HepG2 (cell line): ENCODE measurements at regions not wholly inside any gene's neighbourhood (a gene's known extent, or its start where the extent isn't known, plus 50 kb on each side); places are given as distances from the start of the nearest gene placed in this dataset.

Source experiments
- ATAC-seq: fragments of 200-7000 bp; cut with Tn5 transposase; 3 replicates; pipeline ENCODE4 v1.9.1; 2020; ENCODE audit warnings: mild to moderate bottlenecking, moderate library complexity
- BruUV-seq: library from RNA; stranded (reverse); fragments of 400-500 nt; replicated peaks from 2 replicates; lab custom pipeline; 2021; lab: Mats Ljungman, UMichigan
- CTCF ChIA-PET: fragments of 300-600 bp; formaldehyde crosslinking; extraction: SDS; loops from one replicate; lab custom pipeline; 2021; ENCODE audit warnings: low total read pairs, inconsistent platforms, low intra/inter-chr PET ratio; lab: Yijun Ruan, JAX
- POLR2A ChIA-PET: fragments of 350-600 bp; sonication (Branson Sonifier 250); formaldehyde crosslinking; loops from one replicate; lab custom pipeline; 2020; ENCODE audit warnings: antibody characterized with exemption, inconsistent platforms; lab: Yijun Ruan, JAX
- DNase-seq: peaks from one replicate; pipeline ENCODE4 v3.0.0-alpha.2; 2015; ENCODE audit warnings: low spot score
- FAIRE-seq: peaks from 3 replicates; lab custom pipeline; 2011; peaks lifted over from hg19 to GRCh38; lab: Jason Lieb, UNC
- H2AFZ ChIP-seq: one replicate; pipeline ENCODE4 v1.6.1; 2011; ENCODE audit warnings: low read length, inconsistent platforms
- H3K27ac ChIP-seq: fragments of 300-600 bp; 3 replicates; pipeline ENCODE4 v1.8.0; 2011; ENCODE audit warnings: mixed run types, mild to moderate bottlenecking, mixed read lengths, low read length, inconsistent platforms; ENCODE audit not compliant: insufficient read depth; ENCODE audit errors: extremely low read length
- H3K27me3 ChIP-seq, 2 experiments: fragments of 200-600 bp in 1 of 2; 2 replicates in 1 of 2; 3 replicates in 1 of 2; pipeline versions ENCODE4 v1.6.0 to v1.8.0; 2011; ENCODE audit warnings: low read length in 2 of 2, mild to moderate bottlenecking in 2 of 2, moderate library complexity in 2 of 2, inconsistent platforms in 1 of 2; ENCODE audit not compliant: insufficient read depth in 2 of 2, control insufficient read depth in 1 of 2
- H3K36me3 ChIP-seq, 2 experiments: fragments of 200-600 bp in 1 of 2; replicated peaks in 1 of 2; 2 replicates in 1 of 2; 3 replicates in 1 of 2; pipeline versions ENCODE4 v1.5.1 to v1.8.0; 2011; ENCODE audit warnings: low read length in 2 of 2, inconsistent platforms in 1 of 2; ENCODE audit not compliant: insufficient read depth in 2 of 2, control insufficient read depth in 1 of 2
- H3K4me1 ChIP-seq: 2 replicates; pipeline ENCODE4 v1.5.1; 2012; ENCODE audit warnings: low read length, inconsistent platforms; ENCODE audit not compliant: insufficient read depth
- H3K4me2 ChIP-seq: 2 replicates; pipeline ENCODE4 v1.6.0; 2011; ENCODE audit warnings: low read depth, low read length, inconsistent platforms
- H3K4me3 ChIP-seq, 3 experiments: fragments of 200-600 bp in 1 of 3; sonication (generic), shearing (Covaris generic) in 1 of 3; replicated peaks in 1 of 3; 2 replicates each; pipeline ENCODE4 v1.5.1; 2011 to 2016; ENCODE audit warnings: low read length in 3 of 3, inconsistent platforms in 2 of 3, low read depth in 2 of 3, mild to moderate bottlenecking in 2 of 3, control low read depth in 1 of 3, mixed read lengths in 1 of 3; ENCODE audit not compliant: insufficient read depth in 1 of 3
- H3K79me2 ChIP-seq: one replicate; pipeline ENCODE4 v1.6.1; 2011; ENCODE audit warnings: low read length, inconsistent platforms; ENCODE audit not compliant: insufficient read depth
- H3K9ac ChIP-seq: 2 replicates; pipeline ENCODE4 v1.6.0; 2011; ENCODE audit warnings: mild to moderate bottlenecking, low read depth, low read length, inconsistent platforms; ENCODE audit not compliant: insufficient read depth
- H3K9me3 ChIP-seq: 2 replicates; pipeline ENCODE4 v1.5.1; 2012; ENCODE audit warnings: mild to moderate bottlenecking, low read length
- H4K20me1 ChIP-seq: 2 replicates; pipeline ENCODE4 v1.6.0; 2011; ENCODE audit warnings: inconsistent platforms, mild to moderate bottlenecking, low read length, moderate library complexity; ENCODE audit not compliant: insufficient read depth
- HCFC1 ChIP-seq: fragments of 150-350 bp; IDR thresholded peaks from 2 replicates; pipeline ENCODE4 v1.6.1; 2014; ENCODE audit warnings: low read depth, low read length
- KLF11 ChIP-seq: IDR thresholded peaks from 2 replicates; pipeline ENCODE4 v1.6.1; 2016; ENCODE audit warnings: missing compliant biosample characterization
- KMT2B ChIP-seq: IDR thresholded peaks from 2 replicates; pipeline ENCODE4 v1.6.1; 2016; ENCODE audit warnings: missing genetic modification reagents, missing compliant biosample characterization
- NFRKB ChIP-seq: fragments of 450-650 bp; IDR thresholded peaks from 2 replicates; pipeline ENCODE4 v1.6.1; 2017
- NPAS2 ChIP-seq: sonication (generic); formaldehyde crosslinking; IDR thresholded peaks from 2 replicates; pipeline ENCODE4 v1.8.0; 2022; ENCODE audit warnings: mild to moderate bottlenecking, missing genetic modification reagents, borderline replicate concordance
- RELA ChIP-seq: sonication (generic); formaldehyde crosslinking; IDR thresholded peaks from 2 replicates; pipeline ENCODE4 v1.4.0; 2020; ENCODE audit warnings: missing genetic modification reagents
- SNAPC2 ChIP-seq: sonication (generic); formaldehyde crosslinking; IDR thresholded peaks from 2 replicates; pipeline ENCODE4 v1.8.1; 2022; ENCODE audit warnings: mild to moderate bottlenecking, missing genetic modification reagents
- SRSF1 ChIP-seq: fragments of 200-400 bp; formaldehyde crosslinking; optimal IDR thresholded peaks from 2 replicates; pipeline ENCODE3; 2017; ENCODE audit warnings: mild to moderate bottlenecking, low read depth, low read length, moderate library complexity
- ZKSCAN5 ChIP-seq: sonication (generic); formaldehyde crosslinking; IDR thresholded peaks from 2 replicates; pipeline ENCODE4 v1.5.1; 2020; ENCODE audit warnings: mild to moderate bottlenecking, missing genetic modification reagents
- ZNF180 ChIP-seq: sonication (generic); formaldehyde crosslinking; IDR thresholded peaks from 2 replicates; pipeline ENCODE4 v1.4.0; 2020; ENCODE audit warnings: low read depth, missing genetic modification reagents, borderline replicate concordance
- ZNF382 ChIP-seq: sonication (generic); formaldehyde crosslinking; IDR thresholded peaks from 2 replicates; pipeline ENCODE4 v1.5.0; 2020; ENCODE audit warnings: missing genetic modification reagents, mild to moderate bottlenecking, borderline replicate concordance
- WGBS: methylation state at CpG from one replicate; pipeline ENCODE4 v1.1.6; 2017; ENCODE audit warnings: low lambda C conversion rate; 5-methylcytosine and 5-hydroxymethylcytosine counted together
- in situ Hi-C: cut with HindIII; loops from 2 replicates; pipeline ENCODE4 v1.10.0; 2017; ENCODE audit warnings: low pct_unique_long_range_greater_than_20kb; ENCODE audit not compliant: extremely low pct_ligation_motif_present
- intact Hi-C: fragments of 100-400 bp; cut with micrococcal nuclease; formaldehyde crosslinking; loops from one replicate; pipeline ENCODE4 v1.10.0; 2022; ENCODE audit not compliant: unreplicated experiment
- TF ChIP-seq, protein P1 (sequence below): sonication (generic); formaldehyde crosslinking; conservative IDR thresholded peaks from 2 replicates; pipeline ENCODE4 v1.4.0; 2020; ENCODE audit warnings: missing genetic modification reagents
- TF ChIP-seq, protein P2 (sequence below): sonication (generic); formaldehyde crosslinking; IDR thresholded peaks from 2 replicates; pipeline ENCODE4 v1.8.1; 2022; ENCODE audit warnings: mild to moderate bottlenecking, missing genetic modification reagents
- TF ChIP-seq, protein P3 (sequence below): sonication (generic); formaldehyde crosslinking; IDR thresholded peaks from 2 replicates; pipeline ENCODE4 v1.4.0; 2020; ENCODE audit warnings: missing genetic modification reagents

DNA sequence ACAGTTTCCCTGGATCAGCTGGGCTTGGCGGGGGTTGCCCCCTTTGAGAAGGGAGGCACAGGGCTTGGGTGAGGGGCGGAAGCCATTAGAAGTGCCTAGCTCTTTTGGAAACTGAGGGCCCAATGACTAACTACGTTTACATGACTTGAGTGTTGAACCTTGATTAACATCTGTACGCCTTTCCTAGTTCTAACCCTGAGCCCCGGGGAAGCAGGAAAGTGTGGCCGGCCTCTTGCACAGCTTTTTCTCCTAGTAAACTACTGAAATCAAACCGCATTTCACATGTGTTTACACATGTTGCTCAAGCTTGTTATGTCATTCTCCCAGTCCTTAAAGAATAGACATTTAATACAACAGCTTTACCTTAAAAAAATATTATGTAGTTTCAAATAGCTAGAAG lies 1356.4 kb upstream of the TMEM132C start:
- CTCF ChIA-PET, result no interaction called here
- no peak for FAIRE-seq
- no peak for TF ChIP-seq NFRKB
- TF ChIP-seq KLF11 (CRISPR knock-in tag), result no peak
- TF ChIP-seq ZNF382 (CRISPR knock-in tag), result no peak
- ATAC-seq, result no peak
- no TSS peak for BruUV-seq
- Histone ChIP-seq H3K27ac (no peak overlapping the region), H3K4me3 (no peak overlapping the region), H4K20me1 (no peaks in the 10 kb centered on the region), H3K4me2 (no peak overlapping the region), H3K9me3 (peaks cover 73% of the 10 kb centered on the region), H3K36me3 (no peaks in the 10 kb centered on the region), H3K27me3 (no peaks in the 10 kb centered on the region), H3K79me2 (no peaks in the 10 kb centered on the region), H3K4me1 (no peaks in the 10 kb centered on the region), H3K9ac (no peak overlapping the region), H2AFZ (no peak overlapping the region)
- POLR2A ChIA-PET, result no interaction called here
- intact Hi-C loops, result no loop called here
- WGBS, result 21% methylated on average over 6 of the region's 7 CpGs
- in situ Hi-C loops, result no loop called here
- DNase-seq, result no peak

DNA sequence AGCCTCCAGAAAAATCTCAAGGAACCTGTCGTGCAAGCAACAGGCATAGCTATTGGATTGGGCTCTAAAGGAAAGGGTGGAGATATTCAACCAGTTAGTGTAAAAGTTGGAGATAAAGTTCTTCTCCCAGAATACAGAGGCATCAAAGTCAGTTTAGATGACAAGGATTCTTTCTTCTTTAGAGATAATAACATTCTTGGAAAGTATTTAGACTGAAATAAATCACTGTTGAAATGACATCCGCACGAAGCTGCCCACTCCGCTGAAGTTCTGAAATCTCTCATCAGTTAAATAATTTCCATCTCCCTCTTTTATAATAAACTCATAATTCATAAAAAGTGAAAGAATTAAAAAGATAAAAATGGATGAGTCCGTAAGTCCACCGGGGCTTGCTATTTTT lies 1354.9 kb upstream of the TMEM132C start:
- Histone ChIP-seq H3K79me2 (no peaks in the 10 kb centered on the region), H3K27ac (no peak overlapping the region), H3K9ac (no peak overlapping the region), H3K4me1 (no peaks in the 10 kb centered on the region), H3K4me3 (no peak overlapping the region), H2AFZ (no peak overlapping the region), H3K9me3 (peaks cover 68% of the 10 kb centered on the region), H3K36me3 (no peaks in the 10 kb centered on the region), H3K27me3 (no peaks in the 10 kb centered on the region), H4K20me1 (no peaks in the 10 kb centered on the region), H3K4me2 (no peak overlapping the region)
- DNase-seq (no peak), FAIRE-seq (no peak), ATAC-seq (no peak)
- intact Hi-C loops (no loop called here), in situ Hi-C loops (no loop called here)
- 65% methylated on average over 6 of the region's 6 CpGs for WGBS
- BruUV-seq, result no TSS peak
- POLR2A ChIA-PET, result no interaction called here
- CTCF ChIA-PET, result no interaction called here
- TF ChIP-seq, protein P1, sequence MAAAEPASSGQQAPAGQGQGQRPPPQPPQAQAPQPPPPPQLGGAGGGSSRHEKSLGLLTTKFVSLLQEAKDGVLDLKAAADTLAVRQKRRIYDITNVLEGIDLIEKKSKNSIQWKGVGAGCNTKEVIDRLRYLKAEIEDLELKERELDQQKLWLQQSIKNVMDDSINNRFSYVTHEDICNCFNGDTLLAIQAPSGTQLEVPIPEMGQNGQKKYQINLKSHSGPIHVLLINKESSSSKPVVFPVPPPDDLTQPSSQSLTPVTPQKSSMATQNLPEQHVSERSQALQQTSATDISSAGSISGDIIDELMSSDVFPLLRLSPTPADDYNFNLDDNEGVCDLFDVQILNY (CRISPR knock-in tag), result no peak
- TF ChIP-seq NPAS2 (CRISPR knock-in tag) (no peak), KMT2B (no peak), HCFC1 (no peak), ZKSCAN5 (CRISPR knock-in tag) (no peak), ZNF180 (no peak), RELA (CRISPR knock-in tag) (no peak), SNAPC2 (CRISPR knock-in tag) (no peak), SRSF1 (no peak)
- TF ChIP-seq, protein P2, sequence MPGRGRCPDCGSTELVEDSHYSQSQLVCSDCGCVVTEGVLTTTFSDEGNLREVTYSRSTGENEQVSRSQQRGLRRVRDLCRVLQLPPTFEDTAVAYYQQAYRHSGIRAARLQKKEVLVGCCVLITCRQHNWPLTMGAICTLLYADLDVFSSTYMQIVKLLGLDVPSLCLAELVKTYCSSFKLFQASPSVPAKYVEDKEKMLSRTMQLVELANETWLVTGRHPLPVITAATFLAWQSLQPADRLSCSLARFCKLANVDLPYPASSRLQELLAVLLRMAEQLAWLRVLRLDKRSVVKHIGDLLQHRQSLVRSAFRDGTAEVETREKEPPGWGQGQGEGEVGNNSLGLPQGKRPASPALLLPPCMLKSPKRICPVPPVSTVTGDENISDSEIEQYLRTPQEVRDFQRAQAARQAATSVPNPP, result no peak
- TF ChIP-seq, protein P3, sequence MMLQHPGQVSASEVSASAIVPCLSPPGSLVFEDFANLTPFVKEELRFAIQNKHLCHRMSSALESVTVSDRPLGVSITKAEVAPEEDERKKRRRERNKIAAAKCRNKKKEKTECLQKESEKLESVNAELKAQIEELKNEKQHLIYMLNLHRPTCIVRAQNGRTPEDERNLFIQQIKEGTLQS (CRISPR knock-in tag), result no peak
